ENCODE measurements at regions not wholly inside any gene's neighbourhood (a gene's known extent, or its start where the extent isn't known, plus 50 kb on each side); places are given as distances from the start of the nearest gene placed in this dataset.
"Not testable (repeated sequence)": the region's sequence is repeated elsewhere in the genome, so short reads cannot be mapped to it uniquely, and the experiment has no call there.

DNA sequence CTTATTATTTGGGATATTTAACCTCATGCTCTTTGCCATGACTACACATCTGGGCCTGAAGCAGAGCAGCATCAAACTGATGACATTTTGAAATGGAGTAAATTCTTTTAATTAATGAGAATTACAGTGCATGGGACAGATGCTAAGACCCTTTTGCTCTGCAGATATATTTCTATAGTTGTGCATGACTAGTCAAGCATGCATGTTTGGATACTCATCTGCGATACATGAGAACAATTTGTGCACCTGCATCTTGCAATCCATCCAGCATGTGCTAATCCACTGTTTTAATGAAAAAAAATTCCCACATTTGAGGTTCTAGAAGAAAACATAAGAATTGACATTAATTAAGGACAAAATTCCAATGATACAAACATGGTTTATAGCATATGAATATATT, 1047.6 kb upstream of the ACO1 start:
- DNase-seq: no peak

DNA sequence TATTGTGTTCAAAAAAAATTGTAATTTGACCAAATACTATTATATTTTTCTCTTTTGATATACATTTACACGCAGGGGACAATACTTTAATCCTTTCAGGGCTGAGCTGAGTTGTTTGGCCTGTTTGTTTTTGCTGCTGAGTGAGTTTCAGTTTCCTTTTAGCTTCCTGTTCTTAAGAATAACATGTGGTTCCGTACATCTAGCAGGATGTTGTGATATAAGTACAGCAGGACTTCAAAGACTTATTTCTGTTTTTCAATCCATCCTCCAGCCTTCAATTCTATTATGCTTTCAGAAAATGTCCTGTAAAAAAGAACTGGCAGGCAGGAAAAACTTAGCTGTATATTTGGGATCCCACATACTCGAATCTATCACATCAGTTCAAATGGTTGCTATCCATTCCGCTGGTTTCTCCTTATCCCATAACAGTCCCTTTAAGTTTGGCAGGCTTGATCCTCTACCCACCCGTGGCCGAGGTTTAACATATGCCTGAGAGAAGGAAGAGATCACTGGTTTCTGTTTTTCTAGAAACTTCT, 1037.3 kb upstream of the ACO1 start:
- DNase-seq: peak; percentile 20

DNA sequence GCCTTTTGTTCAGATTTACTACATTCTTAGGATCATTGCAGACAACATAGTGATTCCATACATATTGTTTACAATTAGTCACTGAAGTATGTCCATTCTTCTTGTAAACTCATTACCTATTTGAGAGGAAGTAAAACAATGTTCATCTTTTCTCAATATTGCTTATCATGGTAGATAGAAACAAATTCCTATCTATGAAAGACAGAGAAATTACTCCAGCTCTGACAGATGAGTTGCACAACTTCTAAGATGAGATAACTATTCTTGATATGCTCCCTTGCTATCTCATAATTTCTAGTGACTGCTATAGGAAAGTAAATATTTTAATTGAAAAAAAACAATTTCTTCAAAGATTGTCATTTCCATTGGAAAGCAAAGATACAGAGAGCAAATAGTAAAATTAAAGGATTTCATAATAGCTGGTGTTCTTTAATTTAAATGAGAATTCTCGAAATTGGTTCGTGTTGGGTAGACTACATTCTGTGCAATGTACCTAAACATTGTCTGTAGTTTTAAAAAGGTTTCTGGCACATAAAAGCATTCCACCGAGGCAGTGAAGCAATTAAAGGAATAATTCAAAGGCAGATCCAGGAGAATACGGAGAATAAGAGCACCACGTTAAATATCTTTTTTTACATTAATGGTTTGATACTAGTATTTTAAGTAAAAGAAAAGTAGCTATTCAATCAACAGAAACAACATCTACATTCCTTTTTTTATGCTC, 1029.1 kb upstream of the ACO1 start:
- DNase-seq: no peak

DNA sequence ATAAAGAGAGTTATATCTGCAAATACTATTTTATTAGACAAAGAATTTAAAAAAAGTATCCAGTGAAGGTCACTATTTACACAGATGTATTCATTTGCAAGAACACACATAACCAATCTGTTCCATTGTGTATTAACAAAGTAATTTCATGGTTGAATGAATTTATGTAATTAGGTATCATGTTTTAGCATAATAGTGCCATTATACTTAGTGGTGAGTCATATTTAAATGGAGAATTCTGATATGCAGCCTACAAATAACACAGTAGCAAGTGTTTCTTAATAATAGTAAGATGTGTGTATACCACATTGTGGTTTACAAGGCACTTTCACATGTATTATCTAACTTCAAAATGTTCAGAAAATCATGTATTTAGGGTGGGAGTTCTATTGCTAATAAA, 1028.5 kb upstream of the ACO1 start:
- no peak for DNase-seq

DNA sequence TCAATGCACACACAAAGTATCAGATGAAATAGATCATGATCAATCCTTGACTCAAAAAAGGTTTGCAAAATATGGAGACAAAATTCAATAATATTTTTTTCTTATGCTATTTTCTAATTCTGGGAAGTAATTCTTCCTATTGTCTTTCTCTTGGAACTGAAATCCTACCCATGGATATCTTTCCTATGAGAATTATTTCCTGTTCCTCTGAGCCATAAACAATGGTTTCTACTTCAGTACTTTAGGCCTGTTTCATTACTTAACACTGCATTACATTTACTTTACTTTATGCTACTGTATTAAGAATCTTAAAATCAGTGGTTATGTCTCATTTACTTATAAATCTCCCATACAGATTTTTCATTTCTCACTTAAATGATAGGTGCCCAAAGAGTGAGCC, 1025.4 kb upstream of the ACO1 start:
- DNase-seq: no peak

DNA sequence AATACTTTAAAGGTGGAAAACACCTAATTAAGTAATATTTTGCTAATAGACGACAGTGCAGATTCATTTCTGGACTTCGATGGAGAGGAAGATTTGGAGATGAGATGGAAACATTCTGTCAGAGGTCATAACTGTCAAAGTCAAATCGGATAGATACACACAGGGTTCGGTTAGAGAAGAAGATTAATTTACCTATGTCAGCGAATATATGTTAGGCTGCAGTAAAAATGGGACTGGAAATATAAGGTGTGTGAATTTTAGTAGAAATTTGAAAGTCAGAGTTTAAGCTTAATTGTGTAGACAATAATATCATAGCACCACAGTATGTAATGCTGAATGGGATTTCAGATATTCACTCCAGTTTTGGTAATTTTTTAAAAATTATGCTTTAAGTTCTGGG, 1020.3 kb upstream of the ACO1 start:
- DNase-seq: no peak

DNA sequence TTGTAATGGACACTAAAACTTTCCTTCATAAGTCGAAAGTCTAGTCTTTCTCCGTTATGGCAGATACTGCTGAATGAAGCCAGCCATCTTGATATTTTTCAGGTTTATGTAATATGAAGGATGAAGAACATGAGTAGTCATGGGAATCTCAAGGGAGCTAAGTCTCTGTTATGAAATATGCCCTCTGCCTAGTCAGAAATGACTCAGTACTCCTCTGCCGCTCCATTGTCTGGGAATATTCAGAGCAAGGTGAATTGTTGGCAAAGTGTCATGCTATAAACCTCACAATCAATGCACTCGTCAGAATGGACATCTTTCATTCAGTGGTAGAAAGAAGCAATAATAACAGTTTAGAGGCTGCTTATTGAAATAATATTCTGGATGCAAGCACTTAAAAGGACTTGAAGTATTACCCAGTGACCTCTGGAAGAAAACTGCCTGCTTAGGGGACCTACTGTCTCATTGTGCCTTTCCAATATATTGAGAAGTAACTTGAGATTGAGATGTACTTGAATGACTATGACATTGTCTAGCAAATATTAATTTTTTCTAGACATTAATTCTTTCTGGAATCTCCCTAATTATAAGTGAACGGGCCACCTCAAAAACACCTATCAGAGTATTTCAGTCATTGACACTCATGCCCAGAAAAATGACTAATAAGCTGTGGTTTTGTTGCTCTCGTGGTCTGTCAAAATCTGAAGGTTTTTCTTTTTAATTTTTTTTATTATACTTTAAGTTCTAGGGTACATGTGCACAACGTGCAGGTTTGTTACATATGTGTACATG, 1011.5 kb upstream of the ACO1 start:
- no peak for DNase-seq

DNA sequence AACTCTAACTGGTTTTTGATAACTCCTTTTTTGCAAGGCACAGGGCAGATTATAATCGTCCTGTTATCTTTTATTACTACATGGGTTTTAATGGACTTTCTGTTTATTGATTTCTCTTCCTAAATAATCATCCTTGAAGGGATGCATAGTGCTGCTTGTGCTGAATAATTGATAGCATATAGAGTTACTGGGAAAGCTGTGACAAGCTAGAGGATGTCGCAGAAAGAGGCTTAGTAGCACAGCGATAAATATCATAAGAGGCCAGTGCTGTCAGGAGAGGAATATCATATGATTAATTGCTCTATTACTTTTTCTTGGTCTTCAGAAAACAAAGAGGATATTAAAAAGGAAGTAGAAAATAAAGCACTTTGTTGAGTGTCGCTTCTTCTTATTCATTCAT, 1007.1 kb upstream of the ACO1 start:
- DNase-seq: no peak

DNA sequence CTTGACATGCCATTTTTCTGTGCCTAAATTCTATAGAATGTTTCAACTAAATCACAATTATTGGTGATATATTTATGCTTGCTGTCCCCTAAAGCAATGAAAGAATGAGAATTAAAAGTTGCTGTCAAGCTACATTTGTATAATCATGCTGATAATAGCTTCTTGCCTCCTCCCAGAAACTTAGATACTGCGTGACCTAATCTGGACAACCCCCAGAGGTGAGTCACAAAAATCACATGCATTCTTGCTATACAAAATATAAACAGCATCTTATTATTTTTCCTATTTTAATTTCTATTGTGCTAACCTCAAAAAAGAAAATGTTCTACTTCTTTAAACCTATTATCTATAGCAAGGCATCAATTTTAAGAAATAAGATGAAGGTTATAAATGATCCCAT, 995.8 kb upstream of the ACO1 start:
- no peak for DNase-seq

DNA sequence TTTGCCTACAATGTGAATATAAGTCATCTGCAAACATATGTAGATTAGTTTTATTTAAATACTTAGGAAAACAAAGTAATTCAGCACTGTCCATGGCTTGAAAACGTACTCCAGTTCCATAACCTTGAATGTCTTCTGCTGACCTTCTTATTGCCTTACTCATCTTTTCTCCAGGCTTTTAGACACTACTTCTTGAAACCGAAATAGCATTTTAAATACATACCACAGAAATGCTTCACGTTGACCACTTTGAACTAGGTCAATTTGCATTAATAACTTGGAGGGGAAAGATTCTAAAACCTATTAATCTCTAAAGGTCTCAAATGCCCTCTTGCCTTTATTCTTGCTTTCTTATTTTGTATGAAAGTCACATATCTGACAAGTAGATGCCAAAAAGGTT, 995.4 kb upstream of the ACO1 start:
- DNase-seq: no peak

DNA sequence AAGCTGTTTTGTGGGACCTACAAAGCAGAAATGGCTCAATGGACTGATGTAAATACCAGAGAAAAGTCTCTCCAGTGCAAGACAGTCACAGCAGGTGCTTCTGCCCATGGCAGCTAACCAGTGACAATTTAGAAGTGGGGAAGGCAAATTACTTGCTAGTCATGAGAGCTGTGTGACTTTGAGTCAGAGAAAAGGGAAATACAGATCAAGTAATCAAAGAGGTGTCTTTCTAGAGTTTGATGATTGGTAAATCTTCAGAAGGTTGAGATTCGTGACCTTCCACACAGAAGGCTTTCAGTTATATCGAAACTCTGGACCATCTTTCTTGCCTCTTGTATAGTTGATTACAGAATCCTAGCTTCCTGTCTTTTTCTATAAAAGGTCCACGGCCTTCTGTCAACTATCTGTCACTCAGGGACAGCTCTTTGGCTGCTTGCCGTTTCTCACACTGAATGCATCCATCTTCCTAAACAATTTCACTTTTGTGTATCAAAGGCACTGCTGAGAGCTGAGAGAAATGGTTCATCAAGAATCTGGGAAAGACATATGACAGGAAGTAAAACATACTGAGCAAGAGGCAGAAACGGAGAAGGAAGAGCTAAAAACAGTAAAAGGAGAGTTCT, 993.9 kb upstream of the ACO1 start:
- no peak for DNase-seq

DNA sequence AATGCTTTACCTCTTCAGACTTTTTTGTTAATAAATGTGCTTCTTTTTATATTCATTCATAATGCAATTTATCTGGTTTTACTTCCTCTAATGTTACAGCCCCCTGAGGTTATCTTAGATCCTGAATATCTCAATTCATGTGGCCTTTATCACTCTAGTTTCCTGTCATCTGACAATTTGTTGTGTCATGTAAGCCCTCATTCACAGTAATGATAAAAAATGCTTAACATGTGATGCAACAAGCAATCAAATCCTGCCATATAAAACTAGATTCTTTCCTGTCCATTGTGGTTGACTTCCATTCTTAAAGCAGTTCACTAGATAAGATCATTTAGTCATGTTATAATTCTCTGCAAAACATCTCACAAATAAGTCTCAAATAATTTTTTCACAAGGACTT, 991.2 kb upstream of the ACO1 start:
- no peak for DNase-seq

DNA sequence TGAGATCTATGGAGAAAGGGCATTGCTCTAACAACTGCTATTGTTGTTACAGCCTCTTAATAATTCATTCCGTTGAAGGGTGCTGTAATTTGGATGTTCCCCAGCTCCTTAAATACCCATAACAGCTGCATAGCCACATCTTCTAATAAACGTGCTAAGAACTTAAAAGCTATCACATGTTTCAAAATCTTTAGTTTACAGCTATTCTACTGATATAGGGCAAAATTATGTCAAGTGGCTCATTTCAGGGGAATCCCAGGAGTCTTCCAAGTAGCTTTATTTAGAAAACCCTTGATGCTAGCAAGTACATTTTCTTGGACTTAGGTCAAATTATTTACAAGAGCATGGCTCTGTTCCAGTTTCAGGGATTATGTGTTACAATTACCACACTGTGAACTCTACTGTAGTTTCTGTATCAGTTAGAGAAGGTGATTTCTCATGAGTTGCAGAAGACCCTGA, 990.4 kb upstream of the ACO1 start:
- no peak for DNase-seq

DNA sequence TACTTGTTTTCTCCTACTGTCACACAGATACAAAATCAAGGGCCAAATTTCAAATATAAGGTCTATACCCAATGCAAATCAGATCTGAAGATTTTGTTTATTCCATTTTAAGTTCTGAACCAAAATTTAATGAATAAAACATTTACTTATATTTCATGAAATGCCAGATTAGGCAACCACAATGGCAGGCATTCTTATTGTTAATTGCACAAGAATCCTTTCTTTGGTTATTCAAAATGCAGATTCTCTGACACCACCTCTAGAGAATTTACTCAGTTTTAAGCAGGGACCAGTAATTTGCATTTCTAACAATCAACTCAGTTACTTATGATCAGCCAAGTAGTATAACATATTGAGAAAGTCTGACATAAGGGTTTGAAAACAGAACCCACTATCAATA, 972.4 kb upstream of the ACO1 start:
- no peak for DNase-seq

DNA sequence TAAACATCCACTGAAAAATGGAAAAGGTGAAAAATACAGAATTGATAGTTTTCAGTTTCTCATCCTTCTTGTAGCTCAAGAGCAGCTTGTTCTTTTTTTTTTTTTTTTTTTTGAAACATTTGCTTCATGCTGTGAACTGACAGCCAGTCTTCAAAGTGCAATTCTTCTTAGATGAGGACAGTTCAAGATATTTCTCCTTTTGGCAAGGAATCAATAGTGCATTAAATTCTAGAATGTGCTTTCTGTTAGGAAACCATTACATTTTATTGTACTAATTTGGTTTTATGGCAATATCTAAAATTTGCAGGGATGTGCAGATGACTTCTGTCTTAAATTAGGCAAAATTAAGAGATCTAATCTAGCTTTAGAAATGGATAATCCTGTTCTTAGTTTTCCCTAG, 969.3 kb upstream of the ACO1 start:
- DNase-seq: no peak

DNA sequence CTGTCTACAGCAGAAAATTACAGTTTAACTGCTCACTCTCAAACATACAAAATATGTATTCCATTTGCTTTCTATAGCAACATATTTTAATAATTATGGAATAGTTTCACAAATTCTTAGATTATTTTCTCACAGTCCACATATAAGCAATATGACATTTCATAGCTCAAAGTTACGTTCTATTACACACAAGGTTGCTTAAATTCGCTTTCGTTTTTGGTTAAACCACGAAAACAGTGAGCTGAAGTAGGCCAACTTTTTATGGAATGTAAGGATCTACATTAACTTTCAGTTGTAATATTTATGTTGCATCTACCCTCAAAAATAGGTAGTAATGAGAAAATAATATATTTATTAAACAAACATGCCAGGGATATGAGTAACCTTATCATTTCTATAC, 966.0 kb upstream of the ACO1 start:
- no peak for DNase-seq

DNA sequence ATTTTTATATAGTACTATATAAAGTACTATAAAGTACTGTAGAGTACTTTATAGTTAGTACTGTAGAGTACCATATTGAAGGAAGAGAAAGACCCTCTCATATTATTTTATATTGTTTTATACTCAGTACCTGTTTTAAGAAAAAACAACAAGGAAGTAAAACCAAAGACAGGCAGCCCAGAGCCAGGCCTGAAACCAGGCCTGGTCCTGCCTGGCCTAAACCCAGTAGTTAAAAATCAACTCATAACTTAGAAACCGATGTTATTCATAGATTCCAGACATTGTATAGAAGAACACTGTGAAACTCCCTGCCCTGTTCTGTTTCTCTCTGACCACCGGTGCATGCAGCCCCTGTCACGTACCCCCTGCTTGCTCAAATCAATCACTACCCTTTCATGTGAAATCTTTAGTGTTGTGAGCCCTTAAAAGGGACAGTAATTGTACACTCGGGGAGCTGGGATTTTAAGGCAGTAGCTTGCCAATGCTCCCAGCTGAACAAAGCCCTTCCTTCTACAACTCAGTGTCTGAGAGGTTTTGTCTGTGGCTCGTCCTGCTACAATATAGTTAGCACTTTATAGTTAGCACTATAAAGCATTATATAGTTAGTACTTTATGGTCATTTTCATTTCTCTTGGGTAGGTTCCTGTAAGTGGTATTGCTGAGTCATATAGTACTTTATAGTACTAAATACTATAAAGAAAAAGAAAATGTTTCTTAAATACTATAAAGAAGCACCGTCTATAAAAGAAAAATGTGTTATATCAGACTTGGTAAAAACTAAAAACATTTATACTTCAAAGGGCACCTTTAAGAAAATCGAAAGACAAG, 940.6 kb upstream of the ACO1 start:
- not testable (repeated sequence) for DNase-seq

DNA sequence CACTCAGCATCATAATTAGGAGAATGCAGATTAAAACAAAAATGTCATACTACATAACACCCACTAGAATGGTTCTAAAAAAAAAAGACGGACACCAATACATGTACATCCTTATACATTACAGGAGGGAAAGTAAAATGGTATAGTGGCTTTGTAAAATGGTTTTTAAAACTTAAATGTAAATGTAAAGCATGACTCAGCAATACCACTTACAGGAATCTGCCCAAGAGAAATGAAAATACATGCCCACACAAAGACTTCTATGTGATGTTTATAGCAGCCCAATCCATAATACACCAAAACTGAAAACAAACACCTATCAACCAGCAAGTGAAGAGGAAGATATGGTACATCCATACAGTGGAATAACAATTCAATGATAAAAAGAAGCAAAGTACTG, 939.1 kb upstream of the ACO1 start:
- DNase-seq: no peak

DNA sequence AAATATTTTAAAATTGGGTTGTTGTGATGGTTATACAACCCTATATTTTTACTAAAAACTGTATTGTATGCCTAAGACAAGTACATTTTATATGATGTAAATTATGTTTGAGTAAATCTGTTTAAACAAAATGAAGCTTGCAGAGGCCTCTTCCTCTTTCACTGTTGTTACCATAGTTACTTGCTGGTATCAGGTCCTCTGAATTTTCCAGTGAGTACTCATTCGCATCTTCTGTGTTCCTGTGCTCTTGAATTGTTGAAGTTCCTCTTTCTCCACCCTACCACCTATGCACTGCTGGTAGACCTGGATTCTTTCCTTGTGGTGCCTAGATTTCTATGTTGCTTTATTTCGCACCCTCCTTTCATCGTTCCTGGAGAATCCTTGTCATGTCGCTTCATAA, 938.5 kb upstream of the ACO1 start:
- no peak for DNase-seq

DNA sequence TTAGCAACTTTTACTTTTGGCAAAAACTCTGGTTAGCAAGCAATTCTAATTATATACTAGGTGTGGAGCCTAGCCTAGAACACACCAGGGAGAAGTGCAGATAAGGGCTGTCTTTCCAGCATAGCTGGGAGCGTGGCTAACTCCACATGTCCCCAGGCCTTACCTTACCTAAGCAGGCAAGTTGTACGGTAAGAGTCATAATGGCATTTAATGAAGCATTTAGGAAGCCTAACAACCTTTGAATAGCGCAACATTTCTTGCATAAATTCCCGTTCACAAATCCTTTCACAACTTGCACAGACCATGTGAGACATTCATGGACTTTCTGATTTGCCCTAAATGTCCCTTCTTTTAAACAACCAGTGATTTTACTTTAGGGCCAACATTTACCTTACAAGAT, 917.4 kb upstream of the ACO1 start:
- DNase-seq: no peak

DNA sequence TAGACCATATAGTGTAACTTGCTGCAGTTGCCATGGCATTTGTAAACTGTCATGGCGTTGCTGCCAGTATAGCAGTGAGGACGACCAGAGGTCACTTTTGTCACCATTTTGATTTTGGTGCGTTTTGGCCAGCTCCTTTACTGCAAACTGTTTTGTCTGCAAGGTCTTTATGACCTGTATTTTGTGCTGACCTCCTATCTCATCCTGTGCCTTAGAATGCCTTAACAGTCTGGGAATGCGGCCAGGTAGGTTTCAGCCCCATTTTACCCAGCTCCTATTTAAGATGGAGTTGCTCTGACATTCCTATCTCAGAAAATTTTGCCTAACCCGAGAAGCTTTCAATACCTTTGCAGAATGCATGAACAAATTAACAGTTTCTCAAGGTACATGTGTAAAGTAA, 914.4 kb upstream of the ACO1 start:
- DNase-seq: no peak

DNA sequence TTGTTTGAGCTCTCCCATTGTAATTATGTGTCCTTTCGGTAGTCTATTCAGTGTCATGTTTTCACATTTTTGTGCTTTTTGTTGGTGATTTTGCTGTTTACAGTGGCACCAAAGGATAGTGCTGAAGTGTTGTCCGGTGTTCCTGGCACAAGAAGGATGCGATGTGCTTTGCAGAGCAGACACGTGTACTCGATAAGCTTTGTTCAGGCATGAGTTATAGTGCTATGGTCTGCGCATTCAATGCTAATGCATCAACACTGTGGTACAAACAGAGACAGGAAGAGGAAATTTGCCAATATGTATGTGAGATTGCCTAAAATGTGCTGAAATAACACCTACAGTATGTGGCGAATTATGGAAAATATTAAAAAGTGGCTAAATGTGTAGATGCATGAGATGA, 913.4 kb upstream of the ACO1 start:
- DNase-seq: no peak

DNA sequence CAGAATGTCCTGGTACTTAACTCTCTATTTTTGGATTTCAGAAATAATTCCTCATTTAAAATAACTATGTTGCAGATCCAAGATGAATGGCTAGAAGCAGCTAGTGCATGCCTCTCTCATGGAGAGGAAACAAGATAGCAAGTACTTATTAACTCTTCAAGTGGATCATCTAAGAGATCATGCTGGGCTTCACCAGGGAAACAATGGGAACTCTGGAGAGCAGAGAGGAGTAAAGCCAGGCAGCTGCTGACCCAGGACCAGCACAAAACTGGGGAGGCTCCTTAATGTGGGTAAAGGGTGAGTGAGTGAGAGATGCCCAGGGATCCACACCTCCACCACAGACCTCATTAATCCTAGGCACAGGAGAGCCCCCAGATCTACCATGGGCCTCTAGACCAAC, 897.8 kb upstream of the ACO1 start:
- no peak for DNase-seq

Data from CD4-positive, alpha-beta T cell treated with Interleukin-15 for 1 hour (primary cell).